CD4-positive, alpha-beta T cell (primary cell): ENCODE measurements at regions not wholly inside any gene's neighbourhood (a gene's known extent, or its start where the extent isn't known, plus 50 kb on each side); places are given as distances from the start of the nearest gene placed in this dataset.
"Not testable (repeated sequence)": the region's sequence is repeated elsewhere in the genome, so short reads cannot be mapped to it uniquely, and the experiment has no call there.

Source experiments
- ATAC-seq: fragments of 200-7000 bp; cut with Tn5 transposase; one replicate; pipeline ENCODE4 v1.10.0; 2022; ENCODE audit warnings: mild to moderate bottlenecking; ENCODE audit not compliant: poor library complexity
- CTCF ChIA-PET: fragments of 350-600 bp; sonication (Branson Sonifier 250); formaldehyde crosslinking; loops from one replicate; lab custom pipeline; 2021; ENCODE audit warnings: antibody characterized with exemption, inconsistent platforms; lab: Charles Lee
- POLR2A ChIA-PET: fragments of 350-600 bp; sonication (Branson Sonifier 250); formaldehyde crosslinking; loops from one replicate; lab custom pipeline; 2021; ENCODE audit warnings: antibody characterized with exemption, inconsistent platforms; lab: Charles Lee
- DNase-seq, 14 experiments: peaks; one replicate each; pipeline ENCODE4 v3.0.0-alpha.2; 2013 to 2020; ENCODE audit warnings: mixed read lengths in 2 of 14
- H3K27ac ChIP-seq, 2 donors: one replicate each; pipeline versions ENCODE4 v1.5.1 to v1.7.0; 2013; ENCODE audit warnings: low read length in 2 of 2, low read depth in 1 of 2, mild to moderate bottlenecking in 1 of 2
- H3K27me3 ChIP-seq, 2 experiments: 1 replicate in 1 of 2; 2 replicates in 1 of 2; pipeline versions ENCODE4 v1.6.1 to v1.7.0; 2013; ENCODE audit warnings: low read length in 2 of 2, control low read depth in 1 of 2, mild to moderate bottlenecking in 1 of 2, moderate library complexity in 1 of 2; ENCODE audit not compliant: insufficient read depth in 2 of 2, control insufficient read depth in 1 of 2
- H3K36me3 ChIP-seq: one replicate; pipeline ENCODE4 v1.6.1; 2013; ENCODE audit warnings: low read length, control low read depth; ENCODE audit not compliant: insufficient read depth
- H3K4me1 ChIP-seq: one replicate; pipeline ENCODE4 v1.6.1; 2013; ENCODE audit warnings: low read length, control low read depth; ENCODE audit not compliant: insufficient read depth
- H3K4me3 ChIP-seq: one replicate; pipeline ENCODE4 v1.5.1; 2013; ENCODE audit warnings: mild to moderate bottlenecking, low read length, moderate library complexity
- H3K9me3 ChIP-seq, 2 experiments: 1 replicate in 1 of 2; 2 replicates in 1 of 2; pipeline versions ENCODE4 v1.6.1 to v1.7.0; 2013; ENCODE audit warnings: low read length in 2 of 2, mild to moderate bottlenecking in 2 of 2, control low read depth in 1 of 2, moderate library complexity in 1 of 2; ENCODE audit not compliant: control insufficient read depth in 1 of 2, insufficient read depth in 1 of 2
- H3K27ac Mint-ChIP-seq: one replicate; pipeline ENCODE4 v1.8.0; 2020; ENCODE audit warnings: mixed read lengths
- H3K27me3 Mint-ChIP-seq: one replicate; pipeline ENCODE4 v1.8.0; 2021; ENCODE audit warnings: mixed read lengths
- H3K36me3 Mint-ChIP-seq: one replicate; pipeline ENCODE4 v1.8.0; 2021; ENCODE audit warnings: low read depth, mixed read lengths
- H3K4me1 Mint-ChIP-seq: one replicate; pipeline ENCODE4 v1.8.0; 2021; ENCODE audit warnings: low read depth, mixed read lengths
- H3K4me3 Mint-ChIP-seq: one replicate; pipeline ENCODE4 v1.8.0; 2020; ENCODE audit warnings: mild to moderate bottlenecking, mixed read lengths
- H3K9me3 Mint-ChIP-seq: one replicate; pipeline ENCODE4 v1.8.0; 2020; ENCODE audit warnings: mixed read lengths
- intact Hi-C, 2 experiments: fragments of 100-400 bp; cut with DNase I in 1 of 2; cut with micrococcal nuclease in 1 of 2; formaldehyde crosslinking; loops; one replicate each; pipeline versions ENCODE4 v1.15.1 to v1.9.0; 2023 to 2025; cut with DNase I, micrococcal nuclease
- TF ChIP-seq, protein P1 (sequence below): fragments of 200-600 bp; IDR thresholded peaks from one replicate; pipeline ENCODE4 v1.8.0; 2022; ENCODE audit warnings: antibody characterized with exemption, mild to moderate bottlenecking

DNA sequence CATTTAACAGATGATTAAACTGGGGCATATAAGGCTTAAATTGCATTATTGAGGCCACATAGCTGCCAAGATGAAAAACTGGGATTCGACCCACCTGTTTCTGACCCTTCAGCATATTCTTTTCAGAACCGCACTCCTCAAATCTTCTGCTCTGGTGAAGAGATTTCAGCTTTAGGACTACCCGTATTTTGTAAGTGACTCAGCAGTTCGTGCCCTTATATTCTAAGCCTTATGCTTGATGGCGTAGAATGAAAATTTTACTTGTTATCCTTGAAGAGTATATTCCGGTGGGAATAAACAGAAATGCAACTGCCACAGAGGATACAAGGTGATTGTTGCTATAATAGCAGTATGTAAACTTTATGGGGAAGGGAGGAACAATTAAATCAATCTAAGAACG is 657.1 kb downstream of the DOK5 start:
- Mint-ChIP-seq H3K27ac (no peak overlapping the region), H3K4me1 (no peaks in the 10 kb centered on the region), H3K9me3 (no peaks in the 10 kb centered on the region), H3K4me3 (no peak overlapping the region), H3K27me3 (no peaks in the 10 kb centered on the region), H3K36me3 (no peaks in the 10 kb centered on the region)
- H3K9me3 ChIP-seq: no peaks in the 10 kb centered on the region
- H3K27ac ChIP-seq: no peak overlapping the region
- no peak overlapping the region for H3K4me3 ChIP-seq
- no peaks in the 10 kb centered on the region for H3K4me1 ChIP-seq
- POLR2A ChIA-PET: no interaction called here
- no peaks in the 10 kb centered on the region for H3K27me3 ChIP-seq
- intact Hi-C loops: no loop called here
- DNase-seq (no peak), ATAC-seq (no peak)
- H3K36me3 ChIP-seq: no peaks in the 10 kb centered on the region
- TF ChIP-seq, protein P1, sequence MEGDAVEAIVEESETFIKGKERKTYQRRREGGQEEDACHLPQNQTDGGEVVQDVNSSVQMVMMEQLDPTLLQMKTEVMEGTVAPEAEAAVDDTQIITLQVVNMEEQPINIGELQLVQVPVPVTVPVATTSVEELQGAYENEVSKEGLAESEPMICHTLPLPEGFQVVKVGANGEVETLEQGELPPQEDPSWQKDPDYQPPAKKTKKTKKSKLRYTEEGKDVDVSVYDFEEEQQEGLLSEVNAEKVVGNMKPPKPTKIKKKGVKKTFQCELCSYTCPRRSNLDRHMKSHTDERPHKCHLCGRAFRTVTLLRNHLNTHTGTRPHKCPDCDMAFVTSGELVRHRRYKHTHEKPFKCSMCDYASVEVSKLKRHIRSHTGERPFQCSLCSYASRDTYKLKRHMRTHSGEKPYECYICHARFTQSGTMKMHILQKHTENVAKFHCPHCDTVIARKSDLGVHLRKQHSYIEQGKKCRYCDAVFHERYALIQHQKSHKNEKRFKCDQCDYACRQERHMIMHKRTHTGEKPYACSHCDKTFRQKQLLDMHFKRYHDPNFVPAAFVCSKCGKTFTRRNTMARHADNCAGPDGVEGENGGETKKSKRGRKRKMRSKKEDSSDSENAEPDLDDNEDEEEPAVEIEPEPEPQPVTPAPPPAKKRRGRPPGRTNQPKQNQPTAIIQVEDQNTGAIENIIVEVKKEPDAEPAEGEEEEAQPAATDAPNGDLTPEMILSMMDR: no peak
- CTCF ChIA-PET: no interaction called here

DNA sequence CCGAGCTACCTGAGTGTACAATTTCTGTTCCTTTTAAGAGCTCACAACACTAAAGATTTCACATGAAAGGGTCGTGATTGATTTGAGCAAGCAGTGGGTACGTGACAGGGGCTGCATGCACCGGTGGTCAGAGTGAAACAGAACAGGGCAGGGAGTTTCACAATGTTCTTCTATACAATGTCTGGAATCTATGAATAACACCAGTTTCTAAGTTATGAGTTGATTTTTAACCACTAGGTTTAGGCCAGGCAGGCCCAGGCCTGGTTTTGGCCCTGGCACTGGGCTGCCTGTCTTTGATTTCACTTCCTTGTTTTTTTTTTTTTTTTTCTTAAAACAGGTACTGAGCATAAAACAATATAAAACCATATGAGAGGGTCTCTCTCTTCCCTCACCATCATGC is 642.2 kb downstream of the DOK5 start:
- H3K9me3 ChIP-seq, H3K4me1 Mint-ChIP-seq, H3K27me3 Mint-ChIP-seq, H3K27ac Mint-ChIP-seq, H3K27ac ChIP-seq, H3K4me3 Mint-ChIP-seq, H3K36me3 ChIP-seq, CTCF ChIA-PET, H3K36me3 Mint-ChIP-seq, H3K4me3 ChIP-seq, H3K4me1 ChIP-seq, H3K27me3 ChIP-seq, ATAC-seq, POLR2A ChIA-PET, H3K9me3 Mint-ChIP-seq, intact Hi-C loops, DNase-seq: not testable (repeated sequence)

GRCh38 chr20:55116598-55116997 is 641.2 kb downstream of the DOK5 start:
- Mint-ChIP-seq H3K4me1 (no peaks in the 10 kb centered on the region), H3K27ac (no peak overlapping the region), H3K9me3 (no peaks in the 10 kb centered on the region), H3K4me3 (no peak overlapping the region), H3K36me3 (no peaks in the 10 kb centered on the region), H3K27me3 (no peaks in the 10 kb centered on the region)
- intact Hi-C loops: no loop called here
- ChIA-PET POLR2A (no interaction called here), CTCF (no interaction called here)
- no peak for ATAC-seq
- DNase-seq: no peak
- H3K4me1 ChIP-seq: no peaks in the 10 kb centered on the region
- H3K27ac ChIP-seq: no peak overlapping the region
- TF ChIP-seq, protein P1: no peak
- H3K36me3 ChIP-seq: no peaks in the 10 kb centered on the region
- no peak overlapping the region for H3K4me3 ChIP-seq
- no peaks in the 10 kb centered on the region for H3K27me3 ChIP-seq
- peaks cover 0 to 5% of the 10 kb centered on the region in 2 experiments for H3K9me3 ChIP-seq

DNA sequence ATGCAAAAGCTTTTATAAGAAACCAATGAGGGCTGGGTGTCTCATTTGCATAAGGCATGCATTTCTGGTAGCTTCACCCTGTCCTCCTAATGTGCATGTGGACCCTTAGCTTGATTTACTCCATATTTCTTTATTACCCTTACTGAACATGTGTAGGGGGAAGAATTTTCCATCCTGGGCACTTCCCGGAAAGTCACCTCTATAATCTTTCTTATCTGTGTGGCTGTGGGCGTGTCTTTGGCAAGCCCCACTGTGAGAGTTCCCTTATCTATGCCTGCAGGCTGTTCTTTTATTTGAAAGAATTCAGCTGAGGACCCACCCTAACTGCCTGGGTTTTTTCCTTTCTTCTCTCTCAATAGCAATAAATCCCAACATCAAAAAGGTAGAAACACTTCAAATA is 627.8 kb downstream of the DOK5 start:
- Mint-ChIP-seq H3K27me3 (no peaks in the 10 kb centered on the region), H3K4me1 (no peaks in the 10 kb centered on the region), H3K36me3 (no peaks in the 10 kb centered on the region), H3K27ac (no peak overlapping the region), H3K9me3 (peaks cover 19% of the 10 kb centered on the region), H3K4me3 (no peak overlapping the region)
- ChIA-PET CTCF (no interaction called here), POLR2A (no interaction called here)
- Histone ChIP-seq H3K4me3 (no peak overlapping the region), H3K36me3 (no peaks in the 10 kb centered on the region), H3K27ac (no peak overlapping the region), H3K27me3 (no peaks in the 10 kb centered on the region), H3K4me1 (no peaks in the 10 kb centered on the region), H3K9me3 (peaks cover 0 to 10% of the 10 kb centered on the region in 2 experiments)
- TF ChIP-seq, protein P1: no peak
- DNase-seq: no peak
- no peak for ATAC-seq
- intact Hi-C loops: no loop called here
